T-cell (primary cell): ENCODE measurements at regions not wholly inside any gene's neighbourhood (a gene's known extent, or its start where the extent isn't known, plus 50 kb on each side); places are given as distances from the start of the nearest gene placed in this dataset.

ENCODE experiments used
- ATAC-seq, 4 experiments: fragments of 200-7000 bp in 3 of 4; fragments of 150-1000 bp in 1 of 4; cut with Tn5 transposase; replicated peaks in 1 of 4; 1 replicate in 3 of 4; 2 replicates in 1 of 4; pipeline ENCODE4 v1.10.0; 2021; ENCODE audit warnings: moderate library complexity in 3 of 4, mild to moderate bottlenecking in 2 of 4, moderate number of reproducible peaks in 1 of 4
- CTCF ChIA-PET, 2 donors: fragments of 300-600 bp; sonication (Branson Sonifier 250); formaldehyde crosslinking; loops; one replicate each; lab custom pipeline; 2022; ENCODE audit warnings: antibody characterized with exemption in 2 of 2; lab: Charles Lee
- POLR2A ChIA-PET, 2 donors: fragments of 300-600 bp; sonication (Branson Sonifier 250); formaldehyde crosslinking; loops; one replicate each; lab custom pipeline; 2022; ENCODE audit warnings: antibody characterized with exemption in 2 of 2; lab: Charles Lee
- DNase-seq, 35 experiments: peaks; one replicate each; pipeline versions ENCODE4 v3.0.0 to v3.0.0-alpha.2; 2013 to 2023
- H3K27ac ChIP-seq: one replicate; pipeline ENCODE4 v1.5.1; 2013; ENCODE audit warnings: low read length
- H3K27me3 ChIP-seq, 2 experiments: replicated peaks in 1 of 2; 1 replicate in 1 of 2; 2 replicates in 1 of 2; pipeline versions ENCODE4 v1.6.1 to v1.7.0; 2013; ENCODE audit warnings: low read length in 1 of 2, mixed read lengths in 1 of 2; ENCODE audit not compliant: control insufficient read depth in 2 of 2, insufficient read depth in 2 of 2; ENCODE audit errors: extremely low read depth in 1 of 2
- H3K36me3 ChIP-seq, 2 donors: 1 replicate in 1 of 2; 2 replicates in 1 of 2; pipeline versions ENCODE4 v1.6.1 to v1.7.0; 2013; ENCODE audit warnings: low read length in 1 of 2; ENCODE audit not compliant: control insufficient read depth in 2 of 2, insufficient read depth in 1 of 2; ENCODE audit errors: extremely low read depth in 1 of 2
- H3K4me1 ChIP-seq, 2 experiments: 1 replicate in 1 of 2; 2 replicates in 1 of 2; pipeline versions ENCODE4 v1.6.1 to v1.7.0; 2013; ENCODE audit warnings: low read length in 2 of 2, mixed read lengths in 1 of 2; ENCODE audit not compliant: insufficient read depth in 2 of 2, control insufficient read depth in 1 of 2; ENCODE audit errors: extremely low read depth in 1 of 2
- H3K4me3 ChIP-seq, 2 donors: 1 replicate in 1 of 2; 2 replicates in 1 of 2; pipeline versions ENCODE4 v1.5.1 to v1.7.0; 2013; ENCODE audit warnings: mild to moderate bottlenecking in 2 of 2, low read length in 1 of 2, moderate library complexity in 1 of 2; ENCODE audit not compliant: control insufficient read depth in 1 of 2; ENCODE audit errors: extremely low read depth in 1 of 2
- H3K9me3 ChIP-seq: 2 replicates; pipeline ENCODE4 v1.7.0; 2013
- H3K27ac Mint-ChIP-seq, 2 donors: one replicate each; pipeline ENCODE4 v1.8.0; 2020 to 2021; ENCODE audit warnings: mild to moderate bottlenecking in 2 of 2, mixed read lengths in 2 of 2
- H3K27me3 Mint-ChIP-seq, 2 donors: one replicate each; pipeline ENCODE4 v1.8.0; 2021 to 2022; ENCODE audit warnings: mixed read lengths in 2 of 2
- H3K36me3 Mint-ChIP-seq: one replicate; pipeline ENCODE4 v1.8.0; 2021; ENCODE audit warnings: mixed read lengths
- H3K4me1 Mint-ChIP-seq, 3 donors: one replicate each; pipeline ENCODE4 v1.8.0; 2020 to 2022; ENCODE audit warnings: mixed read lengths in 3 of 3, mild to moderate bottlenecking in 1 of 3
- H3K4me3 Mint-ChIP-seq, 3 donors: one replicate each; pipeline ENCODE4 v1.8.0; 2020 to 2022; ENCODE audit warnings: mild to moderate bottlenecking in 3 of 3, mixed read lengths in 3 of 3, moderate library complexity in 3 of 3
- H3K9me3 Mint-ChIP-seq, 3 donors: one replicate each; pipeline ENCODE4 v1.8.0; 2020 to 2022; ENCODE audit warnings: mixed read lengths in 3 of 3
- WGBS: methylation state at CpG from one replicate; pipeline ENCODE4 v1.1.5; 2013; ENCODE audit warnings: missing lambda C conversion rate; ENCODE audit not compliant: insufficient coverage; 5-methylcytosine and 5-hydroxymethylcytosine counted together

DNA sequence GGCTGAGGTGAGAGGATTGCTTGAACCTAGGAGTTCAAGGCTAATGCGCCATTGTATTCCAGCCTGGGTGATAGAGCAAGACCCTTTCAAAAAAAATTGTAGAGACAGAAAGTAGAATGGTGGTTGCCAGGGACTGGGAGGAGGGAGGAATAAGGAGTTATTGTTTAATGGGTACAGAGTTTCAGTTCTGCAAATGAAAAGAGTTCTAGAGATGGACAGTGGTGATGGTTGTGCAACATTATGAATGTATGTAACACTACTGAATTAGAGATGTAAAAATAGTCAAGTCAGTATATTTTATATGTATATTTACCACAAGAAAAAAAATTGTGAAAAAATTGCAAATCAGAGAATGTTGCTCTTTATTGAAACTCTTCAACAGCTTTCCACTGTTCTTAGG, 266.5 kb upstream of the NPY start:
- POLR2A ChIA-PET, result no interaction called here

DNA sequence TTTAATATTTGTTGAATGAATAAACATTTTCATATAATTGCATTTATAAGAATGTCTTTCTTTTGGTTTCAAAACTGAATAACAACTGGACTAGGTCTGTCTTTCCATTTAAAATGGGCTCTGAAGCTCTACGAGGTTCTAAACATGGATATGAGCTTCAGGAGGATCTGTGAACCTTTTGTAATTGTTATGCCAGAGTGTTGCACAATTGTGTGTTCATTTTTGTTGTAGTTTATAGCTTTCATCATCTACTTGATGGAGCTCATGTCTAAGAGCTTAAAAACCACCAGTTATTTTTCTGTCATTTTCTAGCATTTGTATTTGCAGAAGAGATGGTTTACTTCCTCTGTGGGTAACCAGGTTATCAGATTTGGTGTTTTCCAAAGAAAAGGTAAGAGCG, 265.7 kb upstream of the NPY start:
- ATAC-seq, result no peak
- WGBS, result no CpG with 5 or more reads among the region's 2 CpGs
- Mint-ChIP-seq H3K4me1 (no peaks in the 10 kb centered on the region), H3K36me3 (no peaks in the 10 kb centered on the region), H3K4me3 (no peak overlapping the region), H3K27ac (no peak overlapping the region), H3K9me3 (no peaks in the 10 kb centered on the region), H3K27me3 (peaks cover 4% of the 10 kb centered on the region in 2 donors)
- Histone ChIP-seq H3K9me3 (no peaks in the 10 kb centered on the region), H3K4me1 (no peaks in the 10 kb centered on the region), H3K27me3 (no peaks in the 10 kb centered on the region), H3K4me3 (no peak overlapping the region), H3K36me3 (no peaks in the 10 kb centered on the region), H3K27ac (no peak overlapping the region)
- ChIA-PET CTCF (no interaction called here), POLR2A (no interaction called here)
- DNase-seq, result no peak

More for the DNA sequence above, 266.5 kb upstream of the NPY start:
- Mint-ChIP-seq H3K9me3 (peaks cover 5 to 6% (median 5%) of the 10 kb centered on the region in 3 donors), H3K27me3 (peaks cover 4 to 9% of the 10 kb centered on the region in 2 donors), H3K36me3 (no peaks in the 10 kb centered on the region), H3K27ac (no peak overlapping the region), H3K4me3 (no peak overlapping the region), H3K4me1 (no peaks in the 10 kb centered on the region)
- Histone ChIP-seq H3K4me1 (no peaks in the 10 kb centered on the region), H3K36me3 (no peaks in the 10 kb centered on the region), H3K4me3 (no peak overlapping the region), H3K9me3 (no peaks in the 10 kb centered on the region), H3K27ac (no peak overlapping the region), H3K27me3 (no peaks in the 10 kb centered on the region)
- DNase-seq (no peak), ATAC-seq (no peak)
- CTCF ChIA-PET, result no interaction called here
- WGBS, result 100% methylated on average over 1 of the region's 1 CpG

DNA sequence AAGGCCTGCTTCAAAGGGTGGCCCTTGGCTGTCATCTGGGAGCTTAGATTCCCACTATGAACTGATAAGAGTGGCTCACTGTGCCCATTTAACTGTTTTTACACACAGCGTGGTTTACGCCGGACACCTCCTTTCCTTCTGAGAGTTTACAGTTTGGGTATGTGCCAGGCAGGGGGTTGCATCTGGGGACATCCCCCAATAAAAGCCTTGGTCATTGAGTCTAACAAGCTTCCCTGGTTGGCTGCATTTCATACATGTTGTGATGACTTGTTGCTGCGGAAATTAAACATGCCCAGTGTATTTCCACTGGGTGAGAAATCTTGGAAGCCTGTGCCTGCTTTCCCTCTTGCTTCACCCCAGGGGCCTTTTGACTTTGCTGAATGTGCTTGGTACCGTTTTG, 264.1 kb upstream of the NPY start:
- Mint-ChIP-seq H3K4me1 (no peaks in the 10 kb centered on the region), H3K4me3 (no peak overlapping the region), H3K36me3 (no peaks in the 10 kb centered on the region), H3K9me3 (no peaks in the 10 kb centered on the region), H3K27me3 (peaks cover 4% of the 10 kb centered on the region in 2 donors), H3K27ac (no peak overlapping the region)
- ChIA-PET CTCF (no interaction called here), POLR2A (no interaction called here)
- H3K9me3 ChIP-seq, result no peaks in the 10 kb centered on the region
- H3K27me3 ChIP-seq, result no peaks in the 10 kb centered on the region
- no peak for ATAC-seq
- no peak overlapping the region for H3K4me3 ChIP-seq
- H3K36me3 ChIP-seq, result no peaks in the 10 kb centered on the region
- DNase-seq, result no peak
- no peak overlapping the region for H3K27ac ChIP-seq
- no peaks in the 10 kb centered on the region for H3K4me1 ChIP-seq
- WGBS, result 100% methylated on average over 1 of the region's 5 CpGs

DNA sequence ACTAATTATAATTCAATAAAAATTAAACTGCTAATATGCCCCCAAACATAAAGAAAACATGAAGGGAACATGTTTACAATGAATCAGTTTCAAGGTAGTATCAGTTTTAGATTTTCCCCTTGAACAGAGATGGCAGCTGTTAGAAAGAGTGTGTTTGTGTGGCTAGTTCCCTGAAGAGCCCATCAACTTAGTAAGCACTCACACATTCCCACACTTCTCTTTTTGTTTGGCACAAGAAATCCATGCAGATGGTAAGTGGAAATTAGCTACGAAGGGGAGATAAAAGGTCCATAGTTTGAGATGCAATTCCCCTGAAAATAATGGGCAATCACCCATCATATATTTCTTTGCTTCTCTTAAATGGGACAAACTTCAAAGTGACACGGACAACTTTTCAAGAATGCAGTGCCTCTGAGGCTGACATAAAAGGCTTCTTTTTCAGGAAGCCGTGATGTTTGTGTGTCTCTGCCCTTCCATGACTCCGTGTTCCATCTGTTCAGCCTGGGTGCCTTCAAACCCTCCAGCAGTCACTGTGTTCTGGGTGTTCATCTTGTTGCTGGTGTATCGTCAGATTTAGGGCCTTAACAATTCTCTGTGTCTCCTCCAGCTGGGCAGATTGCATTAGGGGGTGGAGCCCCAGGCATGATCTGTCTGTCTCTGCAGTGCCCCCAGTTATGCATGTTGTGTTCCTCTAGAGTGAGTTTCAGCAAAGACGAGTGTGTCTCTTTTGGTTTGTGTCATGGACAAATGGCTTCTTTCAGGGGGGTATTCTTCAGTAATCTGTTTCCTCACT, 259.5 kb upstream of the NPY start:
- POLR2A ChIA-PET, result no interaction called here
- no peaks in the 10 kb centered on the region for H3K36me3 Mint-ChIP-seq
- Histone ChIP-seq H3K4me3 (no peak overlapping the region), H3K4me1 (no peaks in the 10 kb centered on the region), H3K27me3 (no peaks in the 10 kb centered on the region), H3K36me3 (no peaks in the 10 kb centered on the region), H3K27ac (no peak overlapping the region), H3K9me3 (no peaks in the 10 kb centered on the region)
- DNase-seq (no peak), ATAC-seq (no peak)
- no peak overlapping the region for H3K4me3 Mint-ChIP-seq
- H3K9me3 Mint-ChIP-seq, result no peaks in the 10 kb centered on the region
- H3K27me3 Mint-ChIP-seq, result peaks cover 3 to 6% of the 10 kb centered on the region in 2 donors
- CTCF ChIA-PET, result no interaction called here
- 71% methylated on average over 4 of the region's 6 CpGs for WGBS
- H3K4me1 Mint-ChIP-seq, result no peaks in the 10 kb centered on the region
- no peak overlapping the region for H3K27ac Mint-ChIP-seq

DNA sequence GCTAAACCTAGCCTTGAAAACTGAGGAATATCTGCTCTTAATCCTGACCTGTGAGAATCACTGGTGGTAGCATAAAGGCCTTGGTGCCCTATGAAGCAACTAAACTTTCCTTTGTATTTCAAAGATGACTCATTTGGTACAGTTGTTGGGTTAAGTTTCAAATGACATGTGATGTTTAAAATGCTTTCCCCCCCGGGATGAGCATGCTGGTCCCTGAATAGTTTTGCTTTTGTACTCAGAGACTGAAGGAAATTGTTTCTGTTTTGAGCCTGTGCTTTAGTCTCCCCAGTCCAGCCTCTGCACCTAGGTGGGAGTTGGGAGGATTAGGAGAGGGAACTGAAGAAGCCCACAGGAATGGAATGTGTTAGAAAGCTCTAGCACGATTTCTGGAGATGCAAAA, 258.9 kb upstream of the NPY start:
- no peaks in the 10 kb centered on the region for H3K27me3 ChIP-seq
- H3K9me3 ChIP-seq, result no peaks in the 10 kb centered on the region
- no peaks in the 10 kb centered on the region for H3K4me1 Mint-ChIP-seq
- H3K4me3 Mint-ChIP-seq, result no peak overlapping the region
- DNase-seq, result no peak
- no peaks in the 10 kb centered on the region for H3K4me1 ChIP-seq
- no peak overlapping the region for H3K4me3 ChIP-seq
- no peaks in the 10 kb centered on the region for H3K36me3 ChIP-seq
- H3K9me3 Mint-ChIP-seq, result no peaks in the 10 kb centered on the region
- 64% methylated on average over 1 of the region's 2 CpGs for WGBS
- POLR2A ChIA-PET, result no interaction called here
- ATAC-seq, result no peak
- CTCF ChIA-PET, result no interaction called here
- no peak overlapping the region for H3K27ac ChIP-seq
- no peak overlapping the region for H3K27ac Mint-ChIP-seq
- peaks cover 3 to 6% of the 10 kb centered on the region in 2 donors for H3K27me3 Mint-ChIP-seq
- no peaks in the 10 kb centered on the region for H3K36me3 Mint-ChIP-seq

DNA sequence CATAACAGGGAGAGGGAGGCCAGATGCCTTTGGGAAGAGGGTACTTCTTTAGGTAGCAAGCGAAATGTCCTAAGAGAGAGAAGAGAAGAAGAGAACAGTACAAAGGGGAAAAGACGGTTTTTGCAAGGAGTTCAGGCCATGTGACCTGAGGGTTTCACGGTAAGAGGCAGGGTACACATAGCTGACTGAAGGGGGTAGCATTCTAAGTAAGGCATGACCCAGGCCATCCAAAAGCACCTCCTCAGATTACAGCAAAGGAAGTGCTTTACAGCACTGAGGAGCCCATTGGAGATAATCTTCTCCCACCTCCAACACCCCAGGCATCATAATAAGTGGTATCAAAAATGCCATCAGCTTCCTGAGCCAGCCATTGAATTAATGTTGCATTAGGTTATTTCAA, 258.2 kb upstream of the NPY start:
- ChIA-PET POLR2A (no interaction called here), CTCF (no interaction called here)
- H3K9me3 Mint-ChIP-seq, result no peaks in the 10 kb centered on the region
- 90% methylated on average over 2 of the region's 3 CpGs for WGBS
- Histone ChIP-seq H3K4me3 (no peak overlapping the region), H3K9me3 (no peaks in the 10 kb centered on the region), H3K27ac (no peak overlapping the region), H3K27me3 (no peaks in the 10 kb centered on the region), H3K4me1 (no peaks in the 10 kb centered on the region), H3K36me3 (no peaks in the 10 kb centered on the region)
- no peak overlapping the region for H3K4me3 Mint-ChIP-seq
- DNase-seq, result no peak
- H3K4me1 Mint-ChIP-seq, result no peaks in the 10 kb centered on the region
- H3K27me3 Mint-ChIP-seq, result peaks cover 2 to 6% of the 10 kb centered on the region in 2 donors
- no peak overlapping the region for H3K27ac Mint-ChIP-seq
- H3K36me3 Mint-ChIP-seq, result no peaks in the 10 kb centered on the region
- no peak for ATAC-seq

DNA sequence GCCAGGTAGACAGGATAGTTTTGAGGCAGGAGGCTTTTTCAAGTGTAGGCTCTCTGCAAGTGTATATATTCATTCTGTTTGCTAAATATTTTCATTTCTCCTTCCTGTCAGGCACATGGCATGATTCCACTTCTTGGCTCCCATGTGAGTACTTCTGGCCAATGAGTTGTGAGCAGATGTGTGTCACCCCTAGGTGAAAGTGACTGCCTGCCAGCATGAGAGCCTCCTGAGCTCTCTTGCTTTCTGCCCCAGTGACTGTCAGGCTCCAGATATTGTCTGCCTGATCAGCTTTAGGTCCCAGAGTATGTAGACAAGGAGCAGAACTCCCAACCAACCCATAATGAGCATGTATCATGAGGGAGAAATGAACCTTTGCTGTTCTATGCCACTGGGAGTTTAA, 257.6 kb upstream of the NPY start:
- no peaks in the 10 kb centered on the region for H3K27me3 ChIP-seq
- no peak overlapping the region for H3K4me3 Mint-ChIP-seq
- no peaks in the 10 kb centered on the region for H3K36me3 ChIP-seq
- no peaks in the 10 kb centered on the region for H3K4me1 Mint-ChIP-seq
- H3K4me3 ChIP-seq, result no peak overlapping the region
- ATAC-seq (no peak), DNase-seq (no peak)
- ChIA-PET POLR2A (no interaction called here), CTCF (no interaction called here)
- no peaks in the 10 kb centered on the region for H3K36me3 Mint-ChIP-seq
- no peaks in the 10 kb centered on the region for H3K9me3 Mint-ChIP-seq
- H3K9me3 ChIP-seq, result no peaks in the 10 kb centered on the region
- no peak overlapping the region for H3K27ac Mint-ChIP-seq
- H3K27ac ChIP-seq, result no peak overlapping the region
- H3K27me3 Mint-ChIP-seq, result peaks cover 0 to 6% of the 10 kb centered on the region in 2 donors
- no peaks in the 10 kb centered on the region for H3K4me1 ChIP-seq
